Stimulated activated CD4-positive, alpha-beta T cell treated with anti-CD3 and anti-CD28 coated beads, Interleukin-2, amount 100 ng/mL, for 4 hours (primary cell): ENCODE measurements at regions not wholly inside any gene's neighbourhood (a gene's known extent, or its start where the extent isn't known, plus 50 kb on each side); places are given as distances from the start of the nearest gene placed in this dataset.
"Not testable (repeated sequence)": the region's sequence is repeated elsewhere in the genome, so short reads cannot be mapped to it uniquely, and the experiment has no call there.

Source experiments
- DNase-seq: peaks from one replicate; pipeline ENCODE4 v3.0.0-alpha.2; 2020; ENCODE audit warnings: low read depth

GRCh38 chr2:234861841-234862735 lies 89.7 kb upstream of the SH3BP4 start:
- DNase-seq: no peak

GRCh38 chr2:234859330-234859872 lies 92.4 kb upstream of the SH3BP4 start:
- DNase-seq: not testable (repeated sequence)

GRCh38 chr2:234858790-234859329 lies 93.0 kb upstream of the SH3BP4 start:
- DNase-seq: no peak

GRCh38 chr2:234858145-234858544 lies 93.7 kb upstream of the SH3BP4 start:
- no peak for DNase-seq

GRCh38 chr2:234853729-234854128 lies 98.1 kb upstream of the SH3BP4 start:
- DNase-seq: no peak

GRCh38 chr2:234852941-234853340 lies 98.9 kb upstream of the SH3BP4 start:
- DNase-seq: no peak

GRCh38 chr2:234852035-234852434 lies 99.8 kb upstream of the SH3BP4 start:
- no peak for DNase-seq

GRCh38 chr2:234851451-234851850 lies 100.4 kb upstream of the SH3BP4 start:
- DNase-seq: no peak

- no peak for DNase-seq
Observed at GRCh38 chr2:234850818-234851217, 101.0 kb upstream of the SH3BP4 start.

GRCh38 chr2:234849678-234850077 lies 102.1 kb upstream of the SH3BP4 start:
- no peak for DNase-seq

GRCh38 chr2:234848578-234848977 lies 103.2 kb upstream of the SH3BP4 start:
- DNase-seq: no peak

GRCh38 chr2:234847639-234848038 lies 104.2 kb upstream of the SH3BP4 start:
- no peak for DNase-seq

GRCh38 chr2:234847364-234847635 lies 104.5 kb upstream of the SH3BP4 start:
- no peak for DNase-seq

GRCh38 chr2:234846599-234847363 lies 105.0 kb upstream of the SH3BP4 start:
- DNase-seq: no peak

- DNase-seq: no peak
Observed at GRCh38 chr2:234845602-234846590, 105.9 kb upstream of the SH3BP4 start.

- DNase-seq: no peak
Observed at GRCh38 chr2:234843411-234843810, 108.4 kb upstream of the SH3BP4 start.

GRCh38 chr2:234842753-234843152 lies 109.1 kb upstream of the SH3BP4 start:
- DNase-seq: no peak

- DNase-seq: no peak
Observed at GRCh38 chr2:234841321-234842015, 110.3 kb upstream of the SH3BP4 start.

GRCh38 chr2:234840336-234840735 lies 111.5 kb upstream of the SH3BP4 start:
- DNase-seq: no peak

- no peak for DNase-seq
Observed at GRCh38 chr2:234839285-234839684, 112.5 kb upstream of the SH3BP4 start.

- DNase-seq: no peak
Observed at GRCh38 chr2:234836271-234836670, 115.5 kb upstream of the SH3BP4 start.
